ENCODE measurements at regions not wholly inside any gene's neighbourhood (a gene's known extent, or its start where the extent isn't known, plus 50 kb on each side); places are given as distances from the start of the nearest gene placed in this dataset.

- TF ChIP-seq CTCF (IDR thresholded peaks at IDR 0.05; ENCODE audit: low read depth, low read length, missing input control) (no peak), RAD21 (IDR thresholded peaks at IDR 0.05) (no peak), YY1 (IDR thresholded peaks at IDR 0.05) (no peak), MAX (IDR thresholded peaks at IDR 0.05) (no peak), TAF1 (conservative IDR thresholded peaks at IDR 0.05) (no peak), ZBTB33 (IDR thresholded peaks at IDR 0.05) (no peak)
Measured at GRCh38 chr14:40713387-40713786, 893.3 kb upstream of the LRFN5 start.
